Body of pancreas (tissue), 4 donors: ENCODE measurements at regions not wholly inside any gene's neighbourhood (a gene's known extent, or its start where the extent isn't known, plus 50 kb on each side); places are given as distances from the start of the nearest gene placed in this dataset.

ENCODE experiments used
- CTCF ChIP-seq, 7 experiments: fragments of 450-650 bp in 4 of 7; fragments of 200-600 bp in 3 of 7; sonication (generic) in 3 of 7; IDR thresholded peaks; one replicate each; pipeline ENCODE4 v1.5.1; 2016 to 2019; ENCODE audit warnings: antibody characterized with exemption in 7 of 7
- POLR2A ChIP-seq, 3 donors: fragments of 450-650 bp; IDR thresholded peaks; one replicate each; pipeline ENCODE4 v1.6.1; 2016; ENCODE audit warnings: antibody characterized with exemption in 3 of 3, mild to moderate bottlenecking in 2 of 3

GRCh38 chr18:42644729-42645131 lies 470.8 kb downstream of the RIT2 start:
- TF ChIP-seq CTCF (IDR thresholded peaks at IDR 0.05) (no peak), POLR2A (IDR thresholded peaks at IDR 0.05) (no peak)
